ENCODE measurements at regions not wholly inside any gene's neighbourhood (a gene's known extent, or its start where the extent isn't known, plus 50 kb on each side); places are given as distances from the start of the nearest gene placed in this dataset.

DNA sequence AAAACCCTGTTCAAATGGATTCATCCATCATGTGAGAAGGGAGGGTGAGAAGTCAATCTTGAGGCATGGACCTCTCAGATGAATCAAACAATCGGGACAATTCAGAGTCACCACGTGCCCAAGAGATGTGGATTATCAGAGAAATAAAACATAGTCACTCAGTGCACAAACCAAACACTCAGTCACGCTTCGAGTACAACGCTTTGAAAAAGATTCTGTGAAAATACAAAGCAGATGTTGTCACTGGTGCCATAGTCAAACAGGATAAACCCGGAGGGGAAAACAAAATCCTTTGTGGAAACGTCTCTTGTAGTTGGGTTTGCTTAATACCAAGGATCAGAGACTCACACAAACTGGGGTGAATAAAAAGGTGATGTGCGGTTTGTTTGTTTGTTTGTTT lies 188.4 kb downstream of the RRAGC start:
- Histone ChIP-seq H3K9ac (ENCODE audit: low read length) (no peak overlapping the region), H4K91ac (ENCODE audit: low read length) (no peak overlapping the region), H2AFZ (ENCODE audit: low read depth, low read length) (no peak overlapping the region), H2BK5ac (ENCODE audit: low read depth, low read length, poor library complexity, severe bottlenecking) (no peak overlapping the region), H2BK15ac (ENCODE audit: low read depth, poor library complexity, severe bottlenecking) (no peak overlapping the region), H3K27ac (ENCODE audit: low read length, poor library complexity, severe bottlenecking) (no peak overlapping the region), H3K14ac (ENCODE audit: low read length in 2 of 2) (no peak overlapping the region), H2BK12ac (ENCODE audit: low read length in 2 of 2) (no peak overlapping the region), H3K4ac (ENCODE audit: low read depth in 1 of 2, low read length in 2 of 2) (no peak overlapping the region), H3K36me3 (ENCODE audit: control insufficient read depth in 1 of 2, insufficient read depth in 2 of 2, low read depth in 1 of 2, low read length in 2 of 2) (no peaks in the 10 kb centered on the region), H3K18ac (ENCODE audit: low read depth in 1 of 2, low read length in 2 of 2) (no peak overlapping the region), H3K79me1 (replicated peaks; ENCODE audit: low read length, poor library complexity, severe bottlenecking) (no peaks in the 10 kb centered on the region), H4K8ac (ENCODE audit: low read length) (no peak overlapping the region), H2BK120ac (ENCODE audit: low read depth, low read length) (no peak overlapping the region), H3K4me3 (ENCODE audit: insufficient read depth in 1 of 2, low read depth in 1 of 2, low read length in 2 of 2) (no peak overlapping the region), H3K27me3 (ENCODE audit: control insufficient read depth in 1 of 2, insufficient read depth in 1 of 2, low read length in 2 of 2) (no peaks in the 10 kb centered on the region), H3K4me1 (ENCODE audit: control insufficient read depth, insufficient read depth, low read depth, low read length) (no peaks in the 10 kb centered on the region), H3K23ac (ENCODE audit: low read length in 2 of 2) (no peak overlapping the region), H3K9me3 (ENCODE audit: control insufficient read depth, low read length) (no peaks in the 10 kb centered on the region), H3K4me2 (ENCODE audit: low read length, poor library complexity, severe bottlenecking) (no peak overlapping the region), H2AK5ac (ENCODE audit: low read length, severe bottlenecking) (no peak overlapping the region)
- WGBS, result 83% methylated on average over 8 of the region's 8 CpGs
- DNase-seq, result no peak

GRCh38 chr1:38670544-38671122 lies 188.9 kb downstream of the RRAGC start:
- no peaks in the 10 kb centered on the region for H3K79me1 ChIP-seq (replicated peaks; ENCODE audit: low read length, poor library complexity, severe bottlenecking)
- whole genome bisulfite sequencing, result 83% methylated on average over 4 of the region's 4 CpGs
- H3K9me3 ChIP-seq (ENCODE audit: control insufficient read depth, low read length), result no peaks in the 10 kb centered on the region
- H3K4me3 ChIP-seq (ENCODE audit: insufficient read depth in 1 of 2, low read depth in 1 of 2, low read length in 2 of 2), result no peak overlapping the region
- H3K27ac ChIP-seq (ENCODE audit: low read length, poor library complexity, severe bottlenecking), result no peak overlapping the region
- no peak overlapping the region for H2BK120ac ChIP-seq (ENCODE audit: low read depth, low read length)
- H4K91ac ChIP-seq (ENCODE audit: low read length), result no peak overlapping the region
- H3K36me3 ChIP-seq (ENCODE audit: control insufficient read depth in 1 of 2, insufficient read depth in 2 of 2, low read depth in 1 of 2, low read length in 2 of 2), result no peaks in the 10 kb centered on the region
- H4K8ac ChIP-seq (ENCODE audit: low read length), result no peak overlapping the region
- H2AFZ ChIP-seq (ENCODE audit: low read depth, low read length), result no peak overlapping the region
- H3K4me1 ChIP-seq (ENCODE audit: control insufficient read depth, insufficient read depth, low read depth, low read length), result no peaks in the 10 kb centered on the region
- no peak for DNase-seq
- H3K9ac ChIP-seq (ENCODE audit: low read length), result no peak overlapping the region
- no peak overlapping the region for H2AK5ac ChIP-seq (ENCODE audit: low read length, severe bottlenecking)
- H3K4me2 ChIP-seq (ENCODE audit: low read length, poor library complexity, severe bottlenecking), result no peak overlapping the region
- no peak overlapping the region for H3K14ac ChIP-seq (ENCODE audit: low read length in 2 of 2)
- no peak overlapping the region for H3K18ac ChIP-seq (ENCODE audit: low read depth in 1 of 2, low read length in 2 of 2)
- no peak overlapping the region for H2BK12ac ChIP-seq (ENCODE audit: low read length in 2 of 2)
- H2BK15ac ChIP-seq (ENCODE audit: low read depth, poor library complexity, severe bottlenecking), result no peak overlapping the region
- no peak overlapping the region for H2BK5ac ChIP-seq (ENCODE audit: low read depth, low read length, poor library complexity, severe bottlenecking)
- H3K23ac ChIP-seq (ENCODE audit: low read length in 2 of 2), result no peak overlapping the region
- no peaks in the 10 kb centered on the region for H3K27me3 ChIP-seq (ENCODE audit: control insufficient read depth in 1 of 2, insufficient read depth in 1 of 2, low read length in 2 of 2)
- no peak overlapping the region for H3K4ac ChIP-seq (ENCODE audit: low read depth in 1 of 2, low read length in 2 of 2)

GRCh38 chr1:38667626-38668025 lies 191.9 kb downstream of the RRAGC start:
- 41% methylated on average over 2 of the region's 4 CpGs for WGBS

DNA sequence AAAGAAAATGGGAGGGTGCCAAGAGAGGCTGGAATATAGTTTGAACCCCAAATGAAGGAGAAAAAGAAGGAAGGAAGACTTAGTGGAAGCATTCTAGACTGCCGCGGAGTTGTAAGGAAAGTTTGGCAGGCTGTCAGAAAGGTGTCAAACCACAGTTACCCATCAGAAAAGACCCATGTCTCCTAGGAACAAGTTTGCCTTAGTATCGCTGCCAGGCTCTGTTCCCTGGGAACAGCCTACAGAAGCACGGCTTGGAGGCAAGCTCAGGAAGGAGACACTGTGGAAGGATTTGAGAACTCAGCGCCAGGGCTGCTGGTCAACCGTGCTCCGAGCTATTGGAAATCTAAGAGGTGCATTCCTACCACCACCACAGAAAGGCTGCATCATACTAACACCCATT lies 197.4 kb downstream of the RRAGC start:
- no peak overlapping the region for H2BK120ac ChIP-seq (ENCODE audit: low read depth, low read length)
- no peak overlapping the region for H3K9ac ChIP-seq (ENCODE audit: low read length)
- H3K23ac ChIP-seq (ENCODE audit: low read length in 2 of 2), result no peak overlapping the region
- no peak overlapping the region for H3K4me3 ChIP-seq (ENCODE audit: insufficient read depth in 1 of 2, low read depth in 1 of 2, low read length in 2 of 2)
- H3K27me3 ChIP-seq (ENCODE audit: control insufficient read depth in 1 of 2, insufficient read depth in 1 of 2, low read length in 2 of 2), result no peaks in the 10 kb centered on the region
- no peaks in the 10 kb centered on the region for H3K36me3 ChIP-seq (ENCODE audit: control insufficient read depth in 1 of 2, insufficient read depth in 2 of 2, low read depth in 1 of 2, low read length in 2 of 2)
- no peak overlapping the region for H4K91ac ChIP-seq (ENCODE audit: low read length)
- H3K9me3 ChIP-seq (ENCODE audit: control insufficient read depth, low read length), result peaks cover 14% of the 10 kb centered on the region
- H2AK5ac ChIP-seq (ENCODE audit: low read length, severe bottlenecking), result no peak overlapping the region
- H3K18ac ChIP-seq (ENCODE audit: low read depth in 1 of 2, low read length in 2 of 2), result no peak overlapping the region
- H2BK15ac ChIP-seq (ENCODE audit: low read depth, poor library complexity, severe bottlenecking), result no peak overlapping the region
- H3K79me1 ChIP-seq (replicated peaks; ENCODE audit: low read length, poor library complexity, severe bottlenecking), result no peaks in the 10 kb centered on the region
- 86% methylated on average over 5 of the region's 7 CpGs for WGBS
- peak overlapping the region in 1 of 2 experiments; percentile 41 for H3K14ac ChIP-seq (ENCODE audit: low read length in 2 of 2)
- DNase-seq, result no peak
- no peak overlapping the region for H4K8ac ChIP-seq (ENCODE audit: low read length)
- no peak overlapping the region for H2BK5ac ChIP-seq (ENCODE audit: low read depth, low read length, poor library complexity, severe bottlenecking)
- no peak overlapping the region for H3K27ac ChIP-seq (ENCODE audit: low read length, poor library complexity, severe bottlenecking)
- H2BK12ac ChIP-seq (ENCODE audit: low read length in 2 of 2), result no peak overlapping the region
- no peak overlapping the region for H3K4ac ChIP-seq (ENCODE audit: low read depth in 1 of 2, low read length in 2 of 2)
- no peak overlapping the region for H2AFZ ChIP-seq (ENCODE audit: low read depth, low read length)
- no peak overlapping the region for H3K4me2 ChIP-seq (ENCODE audit: low read length, poor library complexity, severe bottlenecking)
- no peaks in the 10 kb centered on the region for H3K4me1 ChIP-seq (ENCODE audit: control insufficient read depth, insufficient read depth, low read depth, low read length)

More at GRCh38 chr1:38667626-38668025, 191.9 kb downstream of the RRAGC start:
- Histone ChIP-seq H3K36me3 (ENCODE audit: control insufficient read depth in 1 of 2, insufficient read depth in 2 of 2, low read depth in 1 of 2, low read length in 2 of 2) (no peaks in the 10 kb centered on the region), H3K27ac (ENCODE audit: low read length, poor library complexity, severe bottlenecking) (no peak overlapping the region), H3K27me3 (ENCODE audit: control insufficient read depth in 1 of 2, insufficient read depth in 1 of 2, low read length in 2 of 2) (no peaks in the 10 kb centered on the region), H3K4me3 (ENCODE audit: insufficient read depth in 1 of 2, low read depth in 1 of 2, low read length in 2 of 2) (no peak overlapping the region), H2BK12ac (ENCODE audit: low read length in 2 of 2) (no peak overlapping the region), H3K4me2 (ENCODE audit: low read length, poor library complexity, severe bottlenecking) (no peak overlapping the region), H3K9ac (ENCODE audit: low read length) (no peak overlapping the region), H3K23ac (ENCODE audit: low read length in 2 of 2) (peak overlapping the region in 1 of 2 experiments; percentile 9), H3K79me1 (replicated peaks; ENCODE audit: low read length, poor library complexity, severe bottlenecking) (no peaks in the 10 kb centered on the region), H2BK5ac (ENCODE audit: low read depth, low read length, poor library complexity, severe bottlenecking) (no peak overlapping the region), H2BK120ac (ENCODE audit: low read depth, low read length) (no peak overlapping the region), H3K14ac (ENCODE audit: low read length in 2 of 2) (no peak overlapping the region), H3K18ac (ENCODE audit: low read depth in 1 of 2, low read length in 2 of 2) (no peak overlapping the region), H3K4ac (ENCODE audit: low read depth in 1 of 2, low read length in 2 of 2) (no peak overlapping the region), H2AK5ac (ENCODE audit: low read length, severe bottlenecking) (no peak overlapping the region), H3K9me3 (ENCODE audit: control insufficient read depth, low read length) (no peaks in the 10 kb centered on the region), H4K91ac (ENCODE audit: low read length) (no peak overlapping the region), H4K8ac (ENCODE audit: low read length) (no peak overlapping the region), H2AFZ (ENCODE audit: low read depth, low read length) (no peak overlapping the region), H3K4me1 (ENCODE audit: control insufficient read depth, insufficient read depth, low read depth, low read length) (no peaks in the 10 kb centered on the region), H2BK15ac (ENCODE audit: low read depth, poor library complexity, severe bottlenecking) (no peak overlapping the region)
- DNase-seq, result no peak

Data from mesenchymal stem cell (in vitro differentiated cells and primary cell).